SK-N-SH (cell line): ENCODE measurements at regions not wholly inside any gene's neighbourhood (a gene's known extent, or its start where the extent isn't known, plus 50 kb on each side); places are given as distances from the start of the nearest gene placed in this dataset.

Source experiments
- CTCF ChIA-PET: fragments of 300-600, 350-600 bp; formaldehyde crosslinking; extraction: SDS; loops from one replicate; lab custom pipeline; 2021; lab: Yijun Ruan, JAX
- POLR2A ChIA-PET: fragments of 350-600 bp; sonication (Branson Sonifier 250); formaldehyde crosslinking; extraction: SDS; loops from one replicate; lab custom pipeline; 2020; ENCODE audit warnings: antibody characterized with exemption, inconsistent platforms; lab: Yijun Ruan, JAX
- DNase-seq: peaks from one replicate; pipeline ENCODE4 v3.0.0; 2012
- H2AFZ ChIP-seq: fragments of 200-600 bp; sonication (generic); 2 replicates; pipeline ENCODE4 v1.8.1; 2016; ENCODE audit warnings: antibody characterized with exemption, mild to moderate bottlenecking, low read depth
- H3F3A ChIP-seq: fragments of 200-600 bp; sonication (generic); replicated peaks from 2 replicates; pipeline ENCODE3; 2016; ENCODE audit warnings: antibody characterized with exemption, mild to moderate bottlenecking; ENCODE audit not compliant: insufficient read depth
- H3K27ac ChIP-seq, 2 experiments: fragments of 200-500 bp in 1 of 2; fragments of 200-600 bp in 1 of 2; sonication (Bioruptor generic) in 1 of 2; sonication (generic), shearing (Covaris generic) in 1 of 2; 2 replicates each; pipeline versions ENCODE4 v1.5.1 to v1.6.1; 2014 to 2016; ENCODE audit warnings: low read depth in 2 of 2, inconsistent platforms in 1 of 2, low read length in 1 of 2, mild to moderate bottlenecking in 1 of 2, mixed read lengths in 1 of 2
- H3K27me3 ChIP-seq: fragments of 200-600 bp; sonication (generic), shearing (Covaris generic); 2 replicates; pipeline ENCODE4 v1.6.1; 2016; ENCODE audit warnings: mixed run types; ENCODE audit not compliant: insufficient read depth
- H3K36me3 ChIP-seq, 2 experiments: fragments of 200-500 bp in 1 of 2; fragments of 200-600 bp in 1 of 2; sonication (Bioruptor generic) in 1 of 2; sonication (generic) in 1 of 2; replicated peaks in 1 of 2; 2 replicates each; pipeline versions ENCODE3 to v1.5.1; 2014 to 2016; ENCODE audit warnings: low read length in 1 of 2, mild to moderate bottlenecking in 1 of 2; ENCODE audit not compliant: insufficient read depth in 2 of 2, control insufficient read depth in 1 of 2
- H3K4me1 ChIP-seq, 2 experiments: fragments of 200-500 bp in 1 of 2; fragments of 200-600 bp in 1 of 2; sonication (Bioruptor generic) in 1 of 2; sonication (generic), shearing (Covaris generic) in 1 of 2; 2 replicates each; pipeline versions ENCODE4 v1.5.1 to v1.6.1; 2014 to 2016; ENCODE audit warnings: low read depth in 1 of 2, low read length in 1 of 2, mixed run types in 1 of 2; ENCODE audit not compliant: insufficient read depth in 2 of 2, control insufficient read depth in 1 of 2
- H3K4me2 ChIP-seq: fragments of 200-600 bp; sonication (generic), shearing (Covaris generic); 2 replicates; pipeline ENCODE4 v1.6.1; 2017; ENCODE audit warnings: mixed run types
- H3K4me3 ChIP-seq, 2 experiments: fragments of 200-500 bp in 1 of 2; fragments of 200-600 bp in 1 of 2; sonication (Bioruptor generic) in 1 of 2; sonication (generic), shearing (Covaris generic) in 1 of 2; 2 replicates each; pipeline versions ENCODE4 v1.5.1 to v1.8.1; 2014 to 2016; ENCODE audit warnings: low read depth in 2 of 2, inconsistent platforms in 1 of 2, low read length in 1 of 2, mild to moderate bottlenecking in 1 of 2, mixed read lengths in 1 of 2, moderate library complexity in 1 of 2
- H3K79me2 ChIP-seq: fragments of 200-600 bp; sonication (generic); 2 replicates; pipeline ENCODE4 v1.8.1; 2017; ENCODE audit warnings: mild to moderate bottlenecking; ENCODE audit not compliant: insufficient read depth
- H3K9ac ChIP-seq: fragments of 200-600 bp; sonication (generic); 2 replicates; pipeline ENCODE4 v1.6.1; 2017; ENCODE audit warnings: mixed run types
- H3K9me2 ChIP-seq: fragments of 200-600 bp; sonication (generic); 2 replicates; pipeline ENCODE4 v1.6.1; 2017; ENCODE audit warnings: mixed run types
- H3K9me3 ChIP-seq: fragments of 200-600 bp; sonication (generic); 2 replicates; pipeline ENCODE4 v1.6.1; 2017; ENCODE audit warnings: mixed run types, mild to moderate bottlenecking, moderate library complexity
- H4K20me1 ChIP-seq: fragments of 200-600 bp; sonication (generic); 2 replicates; pipeline ENCODE4 v1.6.1; 2017; ENCODE audit warnings: mild to moderate bottlenecking, mixed run types; ENCODE audit not compliant: insufficient read depth
- CHD2 ChIP-seq: fragments of 150-350 bp; IDR thresholded peaks from 2 replicates; pipeline ENCODE4 v1.6.1; 2018; ENCODE audit warnings: low read length; ENCODE audit not compliant: partially characterized antibody
- ELF1 ChIP-seq: IDR thresholded peaks from 2 replicates; pipeline ENCODE4 v1.4.0; 2012
- EP300 ChIP-seq, 2 experiments: IDR thresholded peaks; 2 replicates each; pipeline versions ENCODE4 v1.4.0 to v1.6.1; 2012; ENCODE audit warnings: borderline replicate concordance in 1 of 2, low read depth in 1 of 2, low read length in 1 of 2
- FOXJ3 ChIP-seq: sonication (generic); formaldehyde crosslinking; IDR thresholded peaks from 2 replicates; pipeline ENCODE4 v1.5.1; 2020; ENCODE audit warnings: mild to moderate bottlenecking, missing genetic modification reagents
- FOXM1 ChIP-seq: IDR thresholded peaks from 2 replicates; pipeline ENCODE4 v1.4.0; 2012; ENCODE audit warnings: low read depth, mild to moderate bottlenecking
- GABPA ChIP-seq: IDR thresholded peaks from 2 replicates; pipeline ENCODE4 v1.4.0; 2012; ENCODE audit warnings: low read depth, mild to moderate bottlenecking
- GATA2 ChIP-seq: sonication (generic); formaldehyde crosslinking; IDR thresholded peaks from 2 replicates; pipeline ENCODE4 v1.5.0; 2020; ENCODE audit warnings: mild to moderate bottlenecking, missing genetic modification reagents
- JUND ChIP-seq: IDR thresholded peaks from 2 replicates; pipeline ENCODE4 v1.4.0; 2012
- NRF1 ChIP-seq: IDR thresholded peaks from 2 replicates; pipeline ENCODE4 v1.6.1; 2012; ENCODE audit warnings: low read depth, mild to moderate bottlenecking, low read length
- RCOR1 ChIP-seq: fragments of 150-350 bp; IDR thresholded peaks from 2 replicates; pipeline ENCODE4 v1.6.1; 2017; ENCODE audit warnings: antibody characterized with exemption, low read length
- RFX5 ChIP-seq: IDR thresholded peaks from 2 replicates; pipeline ENCODE4 v1.6.1; 2012; ENCODE audit warnings: mild to moderate bottlenecking, improper control_type of control experiment, low read length
- SMC3 ChIP-seq: IDR thresholded peaks from 2 replicates; pipeline ENCODE4 v1.6.1; 2012; ENCODE audit warnings: low read depth, low read length, improper control_type of control experiment
- TAF1 ChIP-seq: IDR thresholded peaks from 2 replicates; pipeline ENCODE4 v1.6.1; 2012; ENCODE audit warnings: low read depth, mild to moderate bottlenecking, low read length, moderate library complexity, borderline replicate concordance
- YY1 ChIP-seq: IDR thresholded peaks from 2 replicates; pipeline ENCODE4 v1.4.0; 2012; ENCODE audit warnings: low read depth, mild to moderate bottlenecking
- WGBS: methylation state at CpG from one replicate; pipeline ENCODE4 v1.1.6; 2017; ENCODE audit warnings: low lambda C conversion rate; 5-methylcytosine and 5-hydroxymethylcytosine counted together
- TF ChIP-seq, protein P1 (sequence below): fragments of 200-600 bp; sonication (generic); IDR thresholded peaks from 2 replicates; pipeline ENCODE4 v1.6.1; 2017; ENCODE audit warnings: antibody characterized with exemption, mild to moderate bottlenecking, moderate library complexity
- TF ChIP-seq, protein P2 (sequence below): IDR thresholded peaks from 2 replicates; pipeline ENCODE4 v1.4.0; 2012; ENCODE audit warnings: low read depth, borderline replicate concordance
- TF ChIP-seq, protein P3 (sequence below): IDR thresholded peaks from 2 replicates; pipeline ENCODE4; 2012
- TF ChIP-seq, protein P4 (sequence below): fragments of 150-350 bp; IDR thresholded peaks from 2 replicates; pipeline ENCODE4 v1.6.1; 2017; ENCODE audit warnings: antibody characterized with exemption, low read length, low read depth, borderline replicate concordance

DNA sequence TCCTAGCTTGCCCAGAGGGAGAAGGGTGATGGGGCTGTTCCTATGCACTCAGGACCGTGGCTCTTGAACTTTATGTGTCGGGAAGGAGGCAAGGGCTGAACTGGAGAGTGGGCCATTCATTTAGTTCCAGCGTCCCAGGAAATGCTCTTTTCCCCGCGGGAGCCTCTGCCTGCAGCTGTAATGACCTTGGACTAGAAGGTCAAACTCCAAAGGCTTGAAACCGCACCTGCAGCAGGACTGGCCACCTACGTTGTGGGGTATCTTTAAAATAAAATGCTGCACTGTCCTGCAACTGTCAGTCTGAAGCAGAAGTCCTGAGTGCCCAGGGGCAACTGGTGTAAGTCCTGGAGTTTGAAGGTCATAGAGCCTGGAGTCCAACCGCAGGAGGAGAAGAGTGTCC is 61.5 kb upstream of the LSM6 start:
- no peaks in the 10 kb centered on the region for H4K20me1 ChIP-seq
- 58% methylated on average over 4 of the region's 8 CpGs for WGBS
- no peaks in the 10 kb centered on the region for H3K79me2 ChIP-seq
- ChIA-PET POLR2A (no interaction called here), CTCF (no interaction called here)
- no peaks in the 10 kb centered on the region for H3K27me3 ChIP-seq
- no peak overlapping the region for H3K4me3 ChIP-seq
- DNase-seq, result no peak
- no peaks in the 10 kb centered on the region for H3K9me3 ChIP-seq
- no peaks in the 10 kb centered on the region for H3K4me1 ChIP-seq
- H3K4me2 ChIP-seq, result no peak overlapping the region
- no peak for TF ChIP-seq RFX5
- TF ChIP-seq, protein P1, sequence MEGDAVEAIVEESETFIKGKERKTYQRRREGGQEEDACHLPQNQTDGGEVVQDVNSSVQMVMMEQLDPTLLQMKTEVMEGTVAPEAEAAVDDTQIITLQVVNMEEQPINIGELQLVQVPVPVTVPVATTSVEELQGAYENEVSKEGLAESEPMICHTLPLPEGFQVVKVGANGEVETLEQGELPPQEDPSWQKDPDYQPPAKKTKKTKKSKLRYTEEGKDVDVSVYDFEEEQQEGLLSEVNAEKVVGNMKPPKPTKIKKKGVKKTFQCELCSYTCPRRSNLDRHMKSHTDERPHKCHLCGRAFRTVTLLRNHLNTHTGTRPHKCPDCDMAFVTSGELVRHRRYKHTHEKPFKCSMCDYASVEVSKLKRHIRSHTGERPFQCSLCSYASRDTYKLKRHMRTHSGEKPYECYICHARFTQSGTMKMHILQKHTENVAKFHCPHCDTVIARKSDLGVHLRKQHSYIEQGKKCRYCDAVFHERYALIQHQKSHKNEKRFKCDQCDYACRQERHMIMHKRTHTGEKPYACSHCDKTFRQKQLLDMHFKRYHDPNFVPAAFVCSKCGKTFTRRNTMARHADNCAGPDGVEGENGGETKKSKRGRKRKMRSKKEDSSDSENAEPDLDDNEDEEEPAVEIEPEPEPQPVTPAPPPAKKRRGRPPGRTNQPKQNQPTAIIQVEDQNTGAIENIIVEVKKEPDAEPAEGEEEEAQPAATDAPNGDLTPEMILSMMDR, result no peak
- no peaks in the 10 kb centered on the region for H3K36me3 ChIP-seq
- no peak overlapping the region for H3K27ac ChIP-seq
- H3K9me2 ChIP-seq, result no peaks in the 10 kb centered on the region
- no peak overlapping the region for H2AFZ ChIP-seq
- no peaks in the 10 kb centered on the region for H3F3A ChIP-seq
- no peak overlapping the region for H3K9ac ChIP-seq

DNA sequence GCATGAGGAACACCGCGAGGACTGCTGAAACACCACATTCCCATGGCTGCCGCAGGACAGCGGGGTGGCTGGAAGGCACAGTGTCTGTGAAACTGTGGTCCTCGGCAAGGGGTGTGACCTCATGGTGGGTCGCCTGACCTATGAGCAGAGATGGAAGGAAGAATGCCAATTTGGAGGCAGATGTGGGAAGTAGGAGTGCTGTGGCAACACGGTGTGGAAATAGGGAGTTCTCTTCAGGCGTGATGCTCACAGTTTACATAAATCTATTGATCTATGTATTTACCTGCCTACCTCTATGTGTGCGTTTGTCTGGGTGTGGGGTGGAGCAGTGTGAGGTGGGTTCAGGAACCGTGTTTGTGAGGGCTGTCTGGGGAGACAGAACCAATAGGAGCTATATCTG is 62.3 kb upstream of the LSM6 start:
- Histone ChIP-seq H3K4me3 (no peak overlapping the region), H3K79me2 (no peaks in the 10 kb centered on the region), H3K9ac (no peak overlapping the region), H2AFZ (no peak overlapping the region), H3K9me3 (no peaks in the 10 kb centered on the region), H3K27ac (no peak overlapping the region), H3K36me3 (no peaks in the 10 kb centered on the region), H3K4me1 (no peaks in the 10 kb centered on the region), H3K4me2 (no peak overlapping the region), H4K20me1 (no peaks in the 10 kb centered on the region), H3K9me2 (no peaks in the 10 kb centered on the region), H3K27me3 (no peaks in the 10 kb centered on the region), H3F3A (no peaks in the 10 kb centered on the region)
- DNase-seq, result no peak
- CTCF ChIA-PET, result no interaction called here
- WGBS, result 62% methylated on average over 8 of the region's 10 CpGs
- TF ChIP-seq NRF1, result no peak
- TF ChIP-seq GATA2 (CRISPR knock-in tag), result no peak
- TF ChIP-seq CHD2, result no peak
- TF ChIP-seq, protein P1, result no peak
- no peak for TF ChIP-seq RCOR1
- no peak for TF ChIP-seq EP300 (IDR thresholded peaks at IDR 0.05; ENCODE audit: borderline replicate concordance in 1 of 2, low read depth in 1 of 2, low read length in 1 of 2)
- no peak for TF ChIP-seq GABPA
- no peak for TF ChIP-seq TAF1
- no peak for TF ChIP-seq ELF1
- TF ChIP-seq RFX5, result no peak
- TF ChIP-seq YY1, result no peak
- no peak for TF ChIP-seq SMC3
- no peak for TF ChIP-seq JUND
- no peak for TF ChIP-seq FOXJ3 (CRISPR knock-in tag)
- TF ChIP-seq, protein P2, sequence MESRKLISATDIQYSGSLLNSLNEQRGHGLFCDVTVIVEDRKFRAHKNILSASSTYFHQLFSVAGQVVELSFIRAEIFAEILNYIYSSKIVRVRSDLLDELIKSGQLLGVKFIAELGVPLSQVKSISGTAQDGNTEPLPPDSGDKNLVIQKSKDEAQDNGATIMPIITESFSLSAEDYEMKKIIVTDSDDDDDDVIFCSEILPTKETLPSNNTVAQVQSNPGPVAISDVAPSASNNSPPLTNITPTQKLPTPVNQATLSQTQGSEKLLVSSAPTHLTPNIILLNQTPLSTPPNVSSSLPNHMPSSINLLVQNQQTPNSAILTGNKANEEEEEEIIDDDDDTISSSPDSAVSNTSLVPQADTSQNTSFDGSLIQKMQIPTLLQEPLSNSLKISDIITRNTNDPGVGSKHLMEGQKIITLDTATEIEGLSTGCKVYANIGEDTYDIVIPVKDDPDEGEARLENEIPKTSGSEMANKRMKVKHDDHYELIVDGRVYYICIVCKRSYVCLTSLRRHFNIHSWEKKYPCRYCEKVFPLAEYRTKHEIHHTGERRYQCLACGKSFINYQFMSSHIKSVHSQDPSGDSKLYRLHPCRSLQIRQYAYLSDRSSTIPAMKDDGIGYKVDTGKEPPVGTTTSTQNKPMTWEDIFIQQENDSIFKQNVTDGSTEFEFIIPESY, result no peak
- TF ChIP-seq, protein P3, sequence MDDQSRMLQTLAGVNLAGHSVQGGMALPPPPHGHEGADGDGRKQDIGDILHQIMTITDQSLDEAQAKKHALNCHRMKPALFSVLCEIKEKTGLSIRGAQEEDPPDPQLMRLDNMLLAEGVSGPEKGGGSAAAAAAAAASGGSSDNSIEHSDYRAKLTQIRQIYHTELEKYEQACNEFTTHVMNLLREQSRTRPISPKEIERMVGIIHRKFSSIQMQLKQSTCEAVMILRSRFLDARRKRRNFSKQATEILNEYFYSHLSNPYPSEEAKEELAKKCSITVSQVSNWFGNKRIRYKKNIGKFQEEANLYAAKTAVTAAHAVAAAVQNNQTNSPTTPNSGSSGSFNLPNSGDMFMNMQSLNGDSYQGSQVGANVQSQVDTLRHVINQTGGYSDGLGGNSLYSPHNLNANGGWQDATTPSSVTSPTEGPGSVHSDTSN, result no peak
- no peak for TF ChIP-seq FOXM1
- TF ChIP-seq, protein P4, sequence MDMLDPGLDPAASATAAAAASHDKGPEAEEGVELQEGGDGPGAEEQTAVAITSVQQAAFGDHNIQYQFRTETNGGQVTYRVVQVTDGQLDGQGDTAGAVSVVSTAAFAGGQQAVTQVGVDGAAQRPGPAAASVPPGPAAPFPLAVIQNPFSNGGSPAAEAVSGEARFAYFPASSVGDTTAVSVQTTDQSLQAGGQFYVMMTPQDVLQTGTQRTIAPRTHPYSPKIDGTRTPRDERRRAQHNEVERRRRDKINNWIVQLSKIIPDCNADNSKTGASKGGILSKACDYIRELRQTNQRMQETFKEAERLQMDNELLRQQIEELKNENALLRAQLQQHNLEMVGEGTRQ, result no peak
- TF ChIP-seq, all 33 proteins: peak for 0
- POLR2A ChIA-PET, result no interaction called here
